Thymus (tissue), 11 donors: ENCODE measurements at regions not wholly inside any gene's neighbourhood (a gene's known extent, or its start where the extent isn't known, plus 50 kb on each side); places are given as distances from the start of the nearest gene placed in this dataset.

Experiments used
- DNase-seq, 9 donors: peaks; one replicate each; pipeline ENCODE4 v3.0.0-alpha.2; 2013; ENCODE audit warnings: low spot score in 9 of 9, low read depth in 6 of 9, missing footprints in 1 of 9
- H3K27ac ChIP-seq, 2 donors: one replicate each; pipeline ENCODE4 v1.5.1; 2013; ENCODE audit warnings: control low read depth in 1 of 2, low read depth in 1 of 2, low read length in 1 of 2, mild to moderate bottlenecking in 1 of 2, moderate library complexity in 1 of 2
- H3K27me3 ChIP-seq, 2 donors: one replicate each; pipeline ENCODE4 v1.5.1; 2013; ENCODE audit warnings: low read length in 1 of 2; ENCODE audit not compliant: control insufficient read depth in 2 of 2, insufficient read depth in 1 of 2
- H3K36me3 ChIP-seq, 2 donors: one replicate each; pipeline ENCODE4 v1.5.1; 2013; ENCODE audit warnings: low read length in 1 of 2, mild to moderate bottlenecking in 1 of 2, moderate library complexity in 1 of 2; ENCODE audit not compliant: control insufficient read depth in 2 of 2, insufficient read depth in 2 of 2
- H3K4me1 ChIP-seq, 2 donors: one replicate each; pipeline ENCODE4 v1.5.1; 2013; ENCODE audit warnings: low read length in 2 of 2; ENCODE audit not compliant: control insufficient read depth in 2 of 2, insufficient read depth in 2 of 2
- H3K4me3 ChIP-seq, 2 donors: one replicate each; pipeline ENCODE4 v1.5.1; 2013; ENCODE audit warnings: low read length in 2 of 2, control low read depth in 1 of 2, mild to moderate bottlenecking in 1 of 2
- H3K9me3 ChIP-seq, 2 donors: one replicate each; pipeline ENCODE4 v1.5.1; 2013; ENCODE audit warnings: low read length in 1 of 2, mild to moderate bottlenecking in 1 of 2; ENCODE audit not compliant: control insufficient read depth in 2 of 2, insufficient read depth in 1 of 2
- WGBS: extraction: QIAGEN DNeasy Blood & Tissue Kit; methylation state at CpG from one replicate; pipeline ENCODE4 v1.1.7; 2013; 5-methylcytosine and 5-hydroxymethylcytosine counted together
- donor health status: healthy.

DNA sequence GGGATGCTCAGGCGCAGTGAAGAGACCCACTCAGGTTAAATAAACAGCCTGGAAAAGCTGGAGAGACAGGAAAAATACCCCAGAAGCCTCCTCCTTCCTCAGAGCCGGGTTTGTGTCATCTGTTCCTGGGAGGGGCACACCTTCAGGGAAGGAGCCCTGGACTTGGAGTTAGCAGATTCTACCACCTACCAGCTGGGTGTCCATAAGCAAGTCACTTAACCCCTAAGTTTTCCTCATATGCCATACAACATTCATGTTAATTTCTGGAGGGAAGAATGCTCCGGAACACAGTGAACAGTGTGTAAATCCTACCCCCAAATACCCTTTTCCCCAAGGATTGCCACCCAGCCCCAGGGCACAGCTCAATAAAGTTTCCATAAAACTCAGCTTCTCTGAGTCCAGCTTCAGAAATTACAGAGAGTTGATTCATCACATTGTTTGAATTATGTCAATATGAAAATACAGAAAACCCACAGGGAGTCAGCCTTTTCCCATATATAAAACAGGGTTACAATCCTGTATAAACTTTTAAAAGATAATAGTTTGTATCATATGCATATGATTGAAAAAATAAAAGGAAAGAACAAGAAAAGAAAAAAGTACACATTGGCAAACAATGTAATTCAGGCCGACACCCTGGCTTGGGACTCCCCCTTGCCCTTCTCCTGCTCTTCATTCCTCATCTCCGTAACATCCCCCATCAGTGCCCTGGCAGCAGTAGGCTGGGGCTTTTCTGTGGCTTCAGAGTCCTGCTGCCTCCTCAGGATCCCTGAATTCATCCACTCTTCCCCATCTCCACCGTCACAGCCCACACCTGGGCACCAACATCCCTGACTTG is 291.8 kb upstream of the USP24 start:
- no peak overlapping the region for H3K4me3 ChIP-seq
- no peaks in the 10 kb centered on the region for H3K36me3 ChIP-seq
- H3K4me1 ChIP-seq = no peaks in the 10 kb centered on the region
- H3K27me3 ChIP-seq = peaks cover 3 to 22% of the 10 kb centered on the region in 2 donors
- 85% methylated on average over 6 of the region's 6 CpGs for WGBS
- no peak overlapping the region for H3K27ac ChIP-seq
- DNase-seq = no peak
- H3K9me3 ChIP-seq = no peaks in the 10 kb centered on the region

DNA sequence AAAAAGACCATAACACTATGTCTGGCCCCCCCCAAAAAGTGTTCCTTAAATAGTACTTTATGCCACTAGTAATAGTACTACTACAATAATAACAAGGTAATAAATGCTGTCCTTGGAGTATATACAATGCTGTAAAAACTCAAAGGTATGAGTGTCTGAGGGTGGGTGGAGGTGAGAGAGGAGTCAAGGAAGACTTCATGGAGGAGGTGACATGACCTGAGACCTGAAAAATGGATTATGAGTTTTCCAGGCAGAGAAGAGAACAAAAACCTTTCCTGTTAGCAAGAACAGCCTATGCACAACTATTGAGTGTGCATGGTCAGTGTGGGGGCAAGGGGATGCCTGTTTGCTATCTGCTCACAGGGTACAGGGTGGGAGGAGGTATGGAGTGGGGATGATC is 290.2 kb upstream of the USP24 start:
- Histone ChIP-seq H3K9me3 (no peaks in the 10 kb centered on the region), H3K27me3 (peaks cover 3 to 22% of the 10 kb centered on the region in 2 donors), H3K27ac (no peak overlapping the region), H3K4me1 (peaks cover 0 to 7% of the 10 kb centered on the region in 2 donors), H3K36me3 (no peaks in the 10 kb centered on the region), H3K4me3 (no peak overlapping the region)
- no peak for DNase-seq

DNA sequence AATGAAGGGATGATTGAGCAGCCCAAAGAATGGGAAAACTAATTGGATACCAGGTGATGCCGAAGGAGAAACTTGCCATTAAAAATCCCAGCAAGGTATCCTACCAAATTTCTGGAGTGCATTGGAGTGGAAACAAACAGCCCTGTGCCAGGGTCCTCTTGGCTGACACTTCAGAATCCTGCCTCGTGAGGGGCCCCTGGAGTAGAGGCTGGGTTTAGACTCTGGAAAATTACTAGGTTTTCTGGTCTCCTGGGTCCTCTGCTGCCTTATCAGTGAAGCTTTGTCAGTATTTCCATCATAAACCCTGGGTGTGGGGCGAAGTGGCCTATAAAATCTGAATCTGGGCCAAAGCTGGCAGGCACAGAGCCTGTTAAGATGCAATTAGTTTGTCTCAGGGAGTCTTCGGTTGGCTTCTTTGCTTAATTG is 289.2 kb upstream of the USP24 start:
- Histone ChIP-seq H3K4me3 (no peak overlapping the region), H3K36me3 (no peaks in the 10 kb centered on the region), H3K27ac (no peak overlapping the region), H3K4me1 (peaks cover 0 to 7% of the 10 kb centered on the region in 2 donors), H3K27me3 (peaks cover 3 to 22% of the 10 kb centered on the region in 2 donors), H3K9me3 (no peaks in the 10 kb centered on the region)
- 80% methylated on average over 4 of the region's 4 CpGs for WGBS
- no peak for DNase-seq

DNA sequence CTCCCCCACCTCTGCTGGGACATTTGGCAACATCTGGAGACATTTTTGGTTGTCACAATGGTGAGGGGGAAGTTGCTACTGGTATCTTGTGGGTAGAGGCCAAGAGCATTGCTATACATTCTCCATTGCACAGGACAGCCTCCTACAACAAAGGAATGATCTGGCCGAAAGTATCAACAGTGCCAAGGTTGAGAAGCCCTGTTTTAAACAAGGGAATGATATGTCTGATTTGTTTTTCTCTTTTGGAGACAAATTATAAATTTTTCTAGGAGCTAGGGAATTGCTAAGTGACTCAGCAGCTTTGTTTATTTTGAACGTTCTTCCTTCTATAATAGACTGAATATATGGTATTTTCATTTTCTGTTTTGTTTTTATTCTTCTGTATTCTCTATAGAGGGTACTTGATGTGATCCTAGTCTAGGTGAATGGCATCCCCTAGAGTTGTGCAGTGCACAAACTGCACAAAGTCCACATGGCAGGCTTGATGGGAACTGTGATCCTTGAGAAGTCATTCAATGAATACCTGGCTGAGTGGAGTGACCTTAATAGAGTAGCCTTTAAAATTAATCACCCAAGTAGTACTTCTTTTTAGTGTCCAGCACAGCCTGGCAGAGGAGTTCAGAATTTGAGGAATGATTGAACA is 288.6 kb upstream of the USP24 start:
- WGBS = 90% methylated on average over 2 of the region's 2 CpGs
- Histone ChIP-seq H3K9me3 (no peaks in the 10 kb centered on the region), H3K4me3 (no peak overlapping the region), H3K27ac (no peak overlapping the region), H3K27me3 (peaks cover 3 to 23% of the 10 kb centered on the region in 2 donors), H3K4me1 (peaks cover 0 to 7% of the 10 kb centered on the region in 2 donors), H3K36me3 (no peaks in the 10 kb centered on the region)
- DNase-seq = no peak

DNA sequence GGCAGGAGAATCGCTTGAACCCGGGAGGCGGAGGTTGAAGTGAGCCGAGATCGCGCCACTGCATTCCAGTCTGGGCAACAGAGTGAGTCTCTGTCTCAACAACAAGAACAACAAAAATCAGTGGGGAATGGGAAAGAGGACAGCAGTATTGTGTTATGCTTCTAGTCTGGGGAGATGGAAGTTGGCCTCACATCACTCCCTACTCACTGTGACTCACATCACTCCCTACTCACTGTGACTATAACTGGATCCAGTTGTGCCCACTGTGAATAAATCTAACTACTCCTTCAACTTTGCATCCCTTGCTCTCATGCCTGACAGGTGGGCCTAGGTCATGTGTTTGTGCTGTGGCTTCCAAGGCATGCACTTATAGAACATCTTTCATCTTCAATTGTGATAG is 285.4 kb upstream of the USP24 start:
- Histone ChIP-seq H3K4me1 (peaks cover 0 to 7% of the 10 kb centered on the region in 2 donors), H3K27ac (no peak overlapping the region), H3K9me3 (no peaks in the 10 kb centered on the region), H3K36me3 (no peaks in the 10 kb centered on the region), H3K4me3 (no peak overlapping the region), H3K27me3 (peaks cover 0 to 8% of the 10 kb centered on the region in 2 donors)
- WGBS = 97% methylated on average over 6 of the region's 6 CpGs
- no peak for DNase-seq

DNA sequence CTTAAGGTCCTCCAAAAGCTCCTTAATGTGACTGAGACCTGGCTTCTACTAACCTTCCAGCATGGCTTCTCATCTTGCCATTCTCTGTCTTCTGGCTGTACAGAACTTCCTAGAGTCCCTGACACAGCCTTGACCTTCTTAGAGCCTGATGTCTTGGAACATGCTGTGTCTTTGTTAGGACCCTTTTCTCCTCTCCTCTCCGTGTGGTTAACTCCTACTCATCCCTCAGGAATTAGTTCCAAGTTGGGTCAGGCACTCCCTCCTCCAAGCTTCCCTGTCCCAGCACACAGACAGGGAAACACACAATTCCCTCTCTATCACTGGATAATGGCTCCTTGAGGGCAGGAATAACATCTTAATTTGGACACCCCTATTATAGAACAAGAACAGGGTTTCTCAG is 275.4 kb upstream of the USP24 start:
- no peak for DNase-seq
- H3K36me3 ChIP-seq = no peaks in the 10 kb centered on the region
- H3K27me3 ChIP-seq = no peaks in the 10 kb centered on the region
- H3K9me3 ChIP-seq = no peaks in the 10 kb centered on the region
- no peaks in the 10 kb centered on the region for H3K4me1 ChIP-seq
- H3K27ac ChIP-seq = no peak overlapping the region
- WGBS = 95% methylated on average over 1 of the region's 1 CpG
- H3K4me3 ChIP-seq = no peak overlapping the region

DNA sequence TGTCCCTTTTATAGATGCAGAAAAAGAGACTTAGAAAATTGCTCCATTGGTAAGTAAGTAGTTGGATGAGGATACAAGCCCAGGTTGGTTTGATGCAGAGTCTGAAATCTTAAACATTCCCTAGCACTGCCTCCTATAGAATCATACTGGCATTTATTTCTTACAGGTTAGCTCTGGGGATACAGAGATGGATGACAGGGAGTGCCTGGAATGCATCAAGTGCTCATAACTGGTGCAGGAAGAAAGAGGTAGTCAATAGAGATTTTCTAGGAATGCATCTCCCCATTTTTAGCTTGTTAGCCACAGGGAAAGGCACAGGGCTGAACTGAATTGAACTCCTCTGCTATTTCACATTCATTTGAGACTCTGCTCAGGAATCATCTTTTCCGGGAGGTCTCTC is 269.0 kb upstream of the USP24 start:
- WGBS = 94% methylated on average over 1 of the region's 1 CpG
- H3K27ac ChIP-seq = no peak overlapping the region
- no peak for DNase-seq
- no peaks in the 10 kb centered on the region for H3K27me3 ChIP-seq
- H3K9me3 ChIP-seq = no peaks in the 10 kb centered on the region
- H3K36me3 ChIP-seq = no peaks in the 10 kb centered on the region
- no peak overlapping the region for H3K4me3 ChIP-seq
- H3K4me1 ChIP-seq = no peaks in the 10 kb centered on the region

DNA sequence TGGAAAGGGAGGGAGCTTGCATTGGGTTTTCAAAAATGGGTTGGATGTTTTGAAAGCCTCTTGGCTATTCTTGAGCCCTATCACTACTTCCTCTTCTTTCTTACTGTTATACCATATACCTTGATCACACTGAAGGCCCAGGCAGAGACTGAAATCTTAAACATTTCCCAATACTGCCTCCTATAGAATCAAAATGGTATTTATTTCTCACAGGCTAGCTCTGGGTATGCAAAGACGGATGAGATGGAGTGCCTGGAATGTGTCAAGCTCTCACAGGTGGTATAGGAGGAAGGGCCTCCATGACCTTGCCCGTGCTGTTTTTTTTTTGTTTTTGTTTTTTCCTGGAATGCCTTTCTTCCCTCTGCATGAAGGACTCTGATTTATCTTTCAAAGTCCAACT is 268.4 kb upstream of the USP24 start:
- H3K4me1 ChIP-seq = no peaks in the 10 kb centered on the region
- no peaks in the 10 kb centered on the region for H3K36me3 ChIP-seq
- H3K9me3 ChIP-seq = no peaks in the 10 kb centered on the region
- peak in 1 of 9 donors; percentile 43 for DNase-seq
- H3K4me3 ChIP-seq = no peak overlapping the region
- H3K27ac ChIP-seq = no peak overlapping the region
- no peaks in the 10 kb centered on the region for H3K27me3 ChIP-seq
- WGBS = 87% methylated on average over 2 of the region's 2 CpGs

DNA sequence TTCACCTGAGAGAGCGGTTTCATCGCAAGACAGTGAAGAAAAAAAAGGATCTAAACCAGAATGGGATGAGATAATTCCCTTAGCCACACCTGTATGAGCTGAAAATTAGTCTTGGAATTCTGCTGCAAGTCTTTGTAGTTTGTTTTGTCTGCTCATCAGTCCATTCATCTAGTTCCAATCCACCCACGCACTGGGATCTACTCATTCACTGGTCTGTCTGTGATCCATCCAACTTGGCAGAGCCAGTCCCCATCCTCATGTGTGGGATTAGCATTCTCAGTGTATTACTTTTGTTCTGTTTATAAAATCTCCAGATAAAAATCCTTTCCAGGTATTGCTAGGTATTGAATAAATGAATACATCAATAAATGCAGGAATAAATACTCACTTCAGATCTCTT is 266.5 kb upstream of the USP24 start:
- DNase-seq = no peak
- no peaks in the 10 kb centered on the region for H3K9me3 ChIP-seq
- no peaks in the 10 kb centered on the region for H3K36me3 ChIP-seq
- H3K4me1 ChIP-seq = no peaks in the 10 kb centered on the region
- H3K27ac ChIP-seq = no peak overlapping the region
- H3K27me3 ChIP-seq = no peaks in the 10 kb centered on the region
- 98% methylated on average over 3 of the region's 3 CpGs for WGBS
- no peak overlapping the region for H3K4me3 ChIP-seq
